GM18526 (cell line): ENCODE measurements at regions not wholly inside any gene's neighbourhood (a gene's known extent, or its start where the extent isn't known, plus 50 kb on each side); places are given as distances from the start of the nearest gene placed in this dataset.
A peak's percentile ranks its signal among the peaks of the same experiment; 100 is the strongest.

Experiments used
- POLR2A ChIP-seq: IDR thresholded peaks from 3 replicates; pipeline ENCODE4 v1.6.1; 2011; ENCODE audit not compliant: insufficient read length; ENCODE audit errors: extremely low read depth

- TF ChIP-seq POLR2A: no peak
Measured at GRCh38 chr2:64196963-64197362, 52.7 kb upstream of the PELI1 start.

GRCh38 chr2:64201151-64201550 lies 56.9 kb upstream of the PELI1 start:
- TF ChIP-seq POLR2A: no peak

- no peak for TF ChIP-seq POLR2A
Measured at GRCh38 chr2:64202206-64202845, 58.1 kb upstream of the PELI1 start.

- no peak for TF ChIP-seq POLR2A
Measured at GRCh38 chr2:64203131-64203857, 59.1 kb upstream of the PELI1 start.

- peak; percentile 38 for TF ChIP-seq POLR2A
Measured at GRCh38 chr2:64203858-64204632, 59.8 kb upstream of the PELI1 start.

GRCh38 chr2:64204703-64205102 lies 60.5 kb upstream of the PELI1 start:
- no peak for TF ChIP-seq POLR2A

GRCh38 chr2:64205415-64205814 lies 61.2 kb upstream of the PELI1 start:
- TF ChIP-seq POLR2A: no peak

- TF ChIP-seq POLR2A: no peak
Measured at GRCh38 chr2:64207573-64207972, 63.4 kb upstream of the PELI1 start.

- TF ChIP-seq POLR2A: no peak
Measured at GRCh38 chr2:64210816-64211215, 66.6 kb upstream of the PELI1 start.

- no peak for TF ChIP-seq POLR2A
Measured at GRCh38 chr2:64211276-64211921, 67.2 kb upstream of the PELI1 start.

- TF ChIP-seq POLR2A: no peak
Measured at GRCh38 chr2:64212346-64212745, 68.1 kb upstream of the PELI1 start.

GRCh38 chr2:64212801-64213321 lies 68.6 kb upstream of the PELI1 start:
- no peak for TF ChIP-seq POLR2A

GRCh38 chr2:64213532-64214275 lies 69.5 kb upstream of the PELI1 start:
- no peak for TF ChIP-seq POLR2A

GRCh38 chr2:64214281-64215115 lies 70.3 kb upstream of the PELI1 start:
- TF ChIP-seq POLR2A: no peak
